HS-27A (cell line): ENCODE measurements at regions not wholly inside any gene's neighbourhood (a gene's known extent, or its start where the extent isn't known, plus 50 kb on each side); places are given as distances from the start of the nearest gene placed in this dataset.

Source experiments
- DNase-seq: peaks from one replicate; pipeline ENCODE4 v3.0.0-alpha.2; 2012; ENCODE audit warnings: low read depth, missing footprints

DNA sequence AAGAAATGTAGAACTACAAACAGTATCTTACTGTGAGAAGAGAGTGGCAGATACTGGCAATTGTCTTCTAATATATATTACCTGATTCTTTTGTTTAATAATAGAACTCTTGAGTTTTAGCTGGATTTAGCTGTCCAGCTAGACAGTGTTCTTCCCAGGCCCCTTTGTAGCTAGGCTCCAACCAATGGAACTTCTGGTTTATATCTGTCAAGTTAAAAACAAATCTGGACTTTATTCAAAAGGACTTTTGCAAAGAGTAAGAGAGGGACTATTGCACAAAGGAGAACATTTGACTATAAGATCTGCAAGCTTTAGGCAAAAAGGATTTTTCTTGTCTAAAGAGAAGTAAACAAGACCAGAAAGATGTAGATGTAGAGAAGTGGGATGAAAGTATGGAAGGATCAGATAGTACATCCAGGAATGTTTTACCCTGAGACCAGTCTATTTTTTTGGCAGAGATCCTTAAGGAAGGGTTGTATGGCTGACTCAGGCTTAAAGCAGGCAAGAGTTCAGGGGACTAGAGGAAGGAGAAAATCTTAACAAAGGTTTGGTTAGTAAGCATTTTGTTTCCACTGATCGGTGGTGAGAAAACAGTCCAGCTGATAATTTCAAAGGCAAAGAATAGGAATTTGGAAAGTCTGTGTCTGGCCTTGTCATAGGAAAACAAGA lies 111.1 kb upstream of the PLEKHA5 start:
- peak; percentile 64 for DNase-seq

DNA sequence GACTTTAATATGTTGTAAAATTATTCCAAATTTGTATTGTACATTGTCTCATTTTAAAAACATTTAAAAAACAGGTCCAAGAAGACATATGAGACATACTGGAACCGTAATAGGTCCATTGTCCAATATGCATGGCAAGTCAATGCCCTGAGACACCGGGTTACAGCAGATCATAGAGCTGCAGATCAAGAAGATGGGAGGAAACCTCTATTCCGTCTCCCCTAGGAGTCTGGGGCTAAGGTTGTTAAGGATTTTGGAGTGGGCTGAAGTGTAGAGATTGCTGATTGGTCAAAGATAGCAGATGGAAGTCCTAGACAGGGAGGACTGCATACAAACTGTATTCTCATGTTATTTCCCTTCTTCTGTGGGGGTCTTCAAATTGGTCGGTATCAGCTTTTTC lies 108.3 kb upstream of the PLEKHA5 start:
- no peak for DNase-seq

DNA sequence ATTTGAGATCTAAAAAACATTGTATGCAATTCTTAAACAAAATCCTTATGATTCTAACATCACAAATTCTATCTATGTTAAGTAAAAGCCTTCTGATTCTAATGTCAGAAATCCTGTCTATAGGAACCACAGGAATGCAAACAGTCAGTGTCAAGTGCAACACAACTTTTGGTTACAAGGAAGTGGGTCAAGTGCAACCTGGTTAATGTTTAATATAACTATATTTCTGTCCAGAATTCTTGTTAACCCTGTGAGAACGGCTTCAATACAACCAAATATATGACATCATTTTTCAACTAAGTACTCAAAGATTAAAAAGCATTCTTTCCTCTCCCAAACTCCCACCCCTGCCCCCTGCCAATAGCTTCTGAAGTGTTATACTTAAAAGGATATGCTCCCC lies 107.9 kb upstream of the PLEKHA5 start:
- no peak for DNase-seq

DNA sequence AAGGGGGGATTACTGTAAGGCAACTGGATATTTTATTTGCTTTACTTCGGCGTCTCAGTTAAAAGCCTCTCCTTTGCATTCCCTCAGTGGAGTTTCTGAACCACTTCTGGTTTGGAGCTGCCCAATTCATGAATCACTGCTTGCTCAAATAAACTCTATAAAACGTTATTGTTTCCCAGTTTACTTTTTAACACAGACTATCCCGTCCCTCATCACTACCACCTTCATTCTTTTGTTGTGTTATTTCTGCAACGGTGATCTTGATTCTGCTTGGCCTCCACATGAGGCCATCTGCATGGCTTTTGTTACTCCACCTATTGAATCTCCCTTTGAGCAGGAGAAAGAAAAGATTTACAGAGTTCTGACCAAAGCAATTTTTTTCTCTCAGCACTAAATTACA lies 104.0 kb upstream of the PLEKHA5 start:
- no peak for DNase-seq

DNA sequence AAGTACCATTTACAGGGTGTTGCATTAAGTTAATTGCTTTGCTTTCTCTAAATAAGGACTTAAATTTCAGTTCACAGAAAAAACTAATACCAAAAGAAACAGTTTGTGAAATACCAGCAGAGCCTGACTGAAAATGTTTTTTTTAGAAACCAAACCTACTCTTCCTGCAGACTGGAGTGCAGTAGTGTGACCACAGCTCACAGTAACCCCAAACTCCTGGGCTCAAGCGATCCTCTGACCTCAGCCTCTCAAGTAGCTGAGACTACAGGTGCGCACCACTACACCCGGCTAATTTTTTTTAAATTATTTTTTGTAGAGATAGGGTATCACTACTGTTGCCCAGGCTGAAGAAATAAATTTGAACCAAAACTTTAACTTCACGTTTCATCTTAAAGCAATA lies 103.5 kb upstream of the PLEKHA5 start:
- DNase-seq: no peak

DNA sequence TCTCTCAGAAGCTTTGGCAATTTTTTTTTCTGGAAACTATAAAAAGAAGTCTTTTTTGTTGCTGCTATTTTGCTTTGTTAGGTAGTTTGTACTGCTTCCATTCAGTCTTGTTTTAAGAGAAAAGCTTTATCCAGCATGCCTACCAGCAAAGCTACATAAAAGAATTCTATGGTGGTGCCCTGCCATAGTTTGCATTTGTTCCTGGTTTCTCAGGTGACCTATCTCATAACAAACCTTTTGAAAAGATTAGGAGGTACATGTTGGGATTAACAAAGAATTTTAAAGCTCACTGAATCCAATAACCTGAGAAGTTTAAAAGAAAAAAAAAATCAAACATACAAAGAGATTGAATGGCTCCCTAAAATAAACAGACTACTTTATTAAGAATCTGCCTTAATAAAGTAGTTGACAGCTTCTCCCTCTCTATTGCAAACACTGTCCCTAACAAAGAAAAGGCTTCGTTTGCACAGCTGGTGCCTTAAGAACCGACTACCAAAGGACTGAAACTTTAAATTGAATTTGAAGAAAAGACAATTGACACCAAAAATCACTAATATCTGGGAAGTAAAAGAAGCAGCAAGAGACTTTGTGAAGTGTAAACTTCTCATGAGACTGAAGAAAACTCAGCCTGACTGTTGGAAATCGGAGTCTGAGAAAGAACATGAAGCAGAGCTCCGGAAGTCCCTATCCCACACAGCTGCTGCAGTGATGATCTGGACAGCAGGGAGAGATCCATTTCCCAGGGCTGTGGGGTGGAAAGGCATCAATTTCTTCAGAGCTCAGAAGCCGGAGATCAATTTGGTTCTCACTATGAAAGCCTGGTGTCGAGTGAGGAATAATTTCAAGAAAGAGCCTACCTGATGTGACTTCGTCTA lies 102.7 kb upstream of the PLEKHA5 start:
- no peak for DNase-seq

DNA sequence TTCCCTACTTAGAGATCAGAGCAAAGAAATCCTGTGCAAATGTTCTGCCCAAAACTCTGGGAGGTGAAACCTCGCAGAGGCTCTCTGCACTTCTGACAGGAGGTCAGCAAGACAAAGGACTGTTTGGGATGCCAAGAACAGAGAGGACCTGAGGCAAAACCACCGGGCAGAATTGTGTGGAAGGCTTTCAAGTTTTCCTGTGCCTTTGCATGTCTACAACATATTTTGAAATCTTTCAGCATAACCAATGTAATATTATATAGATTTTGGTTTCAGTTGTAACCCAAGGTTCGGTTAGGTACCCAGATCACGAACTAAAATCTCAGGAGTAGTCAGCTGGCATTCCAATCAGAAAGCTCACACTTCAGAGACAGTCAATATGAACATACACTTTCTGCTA lies 99.4 kb upstream of the PLEKHA5 start:
- DNase-seq: no peak

DNA sequence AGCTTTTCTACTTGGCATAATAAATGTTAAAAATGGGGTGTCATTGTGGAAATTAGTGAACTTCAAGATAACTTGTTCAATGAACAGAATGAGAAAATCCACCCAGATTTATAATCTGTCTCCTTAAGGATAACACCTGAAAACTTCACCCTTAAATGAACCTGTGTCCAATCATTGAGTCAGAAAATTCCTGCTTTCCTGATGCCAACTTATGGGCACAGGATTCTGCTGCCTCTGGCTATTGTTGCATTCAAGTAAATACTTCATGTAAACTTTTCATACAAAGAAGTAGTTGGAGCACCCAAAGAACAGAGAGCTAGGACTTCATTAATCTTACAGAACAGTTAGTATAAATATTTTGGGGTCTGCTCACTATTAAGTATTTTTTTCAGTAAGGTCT lies 98.9 kb upstream of the PLEKHA5 start:
- DNase-seq: no peak

DNA sequence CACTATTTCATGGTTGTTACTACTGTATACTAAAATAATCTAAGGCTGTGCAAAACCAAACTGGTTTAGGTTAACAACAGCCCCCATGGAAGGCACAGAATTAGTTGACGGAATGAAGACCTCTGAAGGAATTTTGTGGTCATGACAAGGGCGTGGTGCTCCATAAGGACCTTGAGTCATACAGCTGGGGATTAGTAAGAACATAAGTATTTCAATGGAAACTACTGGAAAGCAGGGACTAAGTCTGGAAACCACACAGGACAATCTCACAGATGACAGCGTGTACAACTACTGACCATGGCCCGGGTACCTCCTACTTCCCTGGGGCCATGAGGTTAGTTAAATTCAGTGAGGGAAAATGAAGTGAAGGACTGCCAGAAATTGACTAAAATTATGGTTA lies 98.5 kb upstream of the PLEKHA5 start:
- peak; percentile 98 for DNase-seq

DNA sequence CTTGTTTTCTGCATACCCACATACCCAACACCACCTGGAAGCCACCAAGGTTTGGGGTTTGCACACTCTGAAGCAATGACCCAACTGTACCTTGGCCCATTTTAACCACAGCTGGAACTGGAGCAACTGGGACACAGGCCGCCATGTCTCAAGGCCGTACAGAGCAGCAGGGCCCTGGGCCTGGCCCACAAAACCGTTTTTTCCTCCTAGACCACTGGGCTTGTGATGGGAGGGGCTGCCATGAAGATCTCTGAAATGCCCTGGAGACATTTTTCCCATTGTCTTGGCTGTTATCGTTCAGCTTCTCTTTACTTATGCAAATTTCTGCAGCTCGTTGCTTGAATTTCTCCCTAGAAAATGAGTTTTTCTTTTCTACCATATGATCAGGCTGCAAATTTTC lies 96.7 kb upstream of the PLEKHA5 start:
- no peak for DNase-seq

DNA sequence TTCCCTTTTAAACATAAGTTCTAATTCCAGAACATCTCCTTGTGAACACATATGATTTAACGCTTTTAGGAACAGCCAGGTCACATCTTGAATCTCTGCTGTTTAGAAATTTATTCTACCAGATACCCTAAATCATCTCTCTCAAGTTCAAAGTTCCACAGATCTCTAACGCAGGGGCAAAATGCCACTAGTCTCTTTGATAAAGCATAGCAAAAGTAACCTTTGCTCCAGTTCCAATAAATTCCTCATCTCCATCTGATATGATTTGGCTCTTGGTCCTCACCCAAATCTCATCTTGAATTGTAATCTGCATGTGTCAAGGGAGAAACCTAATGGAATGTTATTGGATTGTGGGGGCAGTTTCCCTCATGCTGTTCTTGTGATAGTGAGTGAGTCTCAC lies 96.3 kb upstream of the PLEKHA5 start:
- no peak for DNase-seq

DNA sequence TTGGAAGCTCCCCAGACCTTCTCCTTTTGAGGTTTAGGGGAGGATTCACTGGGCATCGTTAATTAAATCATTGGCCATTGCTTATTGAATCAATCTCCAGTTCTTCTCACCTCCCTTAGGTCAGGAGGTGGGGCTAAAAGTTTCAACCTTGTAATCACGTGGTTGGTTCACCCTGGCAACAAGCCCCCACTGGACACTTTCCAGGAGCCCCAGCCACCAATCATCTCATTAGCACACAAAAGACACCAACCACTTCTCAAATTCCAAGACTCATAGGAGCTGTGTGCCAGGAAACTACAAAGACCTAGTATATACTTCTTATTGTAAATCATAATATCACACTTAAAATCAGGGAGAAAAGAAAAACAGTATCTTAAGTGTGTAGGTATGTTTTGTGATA lies 94.6 kb upstream of the PLEKHA5 start:
- DNase-seq: no peak

DNA sequence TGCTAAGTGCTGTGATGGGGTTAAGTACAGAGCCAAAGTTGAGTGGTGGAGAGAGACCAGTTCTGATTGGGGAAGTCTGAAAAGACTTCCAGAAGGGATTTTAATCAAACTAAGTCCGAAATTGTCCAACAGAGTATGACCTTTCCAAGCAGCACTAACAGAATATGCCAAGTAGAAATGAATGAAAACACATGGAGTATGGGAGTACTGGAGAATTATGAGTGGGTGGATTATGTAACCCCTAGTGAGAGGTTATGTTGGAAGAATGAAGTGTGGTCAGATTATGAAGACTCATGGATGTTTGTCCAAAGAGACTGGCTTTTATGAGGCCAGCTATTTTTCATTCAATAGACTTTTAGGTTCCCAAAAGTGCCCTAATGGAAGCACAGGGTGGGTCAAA lies 94.0 kb upstream of the PLEKHA5 start:
- no peak for DNase-seq

DNA sequence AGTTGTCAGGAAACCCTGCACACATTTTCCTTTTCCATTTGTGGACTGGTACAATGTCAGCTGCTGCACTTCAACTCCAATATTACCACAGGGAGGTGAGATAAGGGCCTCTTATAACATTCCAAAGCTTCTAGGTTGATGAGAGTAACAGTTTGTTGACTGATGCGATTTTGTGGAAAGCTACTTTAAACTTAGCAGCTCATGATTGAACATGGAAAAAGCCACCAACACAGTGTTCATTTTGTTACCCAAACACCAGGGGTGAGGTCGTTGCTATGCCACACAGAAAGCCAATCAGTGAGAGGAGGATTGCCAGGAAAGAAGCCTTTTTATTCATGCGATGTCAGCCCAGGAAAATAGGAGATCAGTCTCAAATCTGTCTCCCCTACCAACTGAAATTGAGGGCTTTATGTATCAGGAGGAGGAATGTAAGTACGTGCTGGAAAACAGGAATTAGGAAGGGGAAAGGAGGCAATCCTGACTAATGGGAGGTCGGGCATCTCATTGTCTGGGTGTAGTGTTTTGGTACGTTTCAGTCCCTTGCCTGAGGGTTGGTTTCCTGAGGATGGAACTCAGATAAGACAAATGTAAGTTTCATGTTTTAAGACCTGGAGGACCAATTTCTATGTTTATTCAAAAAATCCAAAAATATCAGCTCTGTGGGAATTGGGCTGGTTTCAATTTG lies 92.7 kb upstream of the PLEKHA5 start:
- DNase-seq: no peak

DNA sequence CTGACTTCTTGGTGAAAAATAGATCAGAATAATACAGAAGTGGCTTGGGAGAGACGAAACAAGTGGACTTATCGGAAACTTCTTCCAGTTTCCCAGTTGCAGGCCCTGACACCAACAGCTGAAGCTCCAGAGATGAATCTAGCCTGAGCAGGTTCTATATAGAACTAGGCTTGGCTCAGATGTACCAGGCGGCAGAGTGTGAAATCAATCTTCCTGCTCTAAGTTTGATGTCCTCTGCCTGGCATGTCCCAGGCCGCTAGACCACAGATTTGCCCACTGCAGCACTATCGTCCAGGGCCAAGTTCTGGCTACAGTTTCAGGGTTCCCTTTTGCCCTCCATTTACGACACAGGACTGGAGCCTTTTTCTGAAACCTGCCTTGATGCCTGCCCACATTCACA lies 91.3 kb upstream of the PLEKHA5 start:
- DNase-seq: no peak

DNA sequence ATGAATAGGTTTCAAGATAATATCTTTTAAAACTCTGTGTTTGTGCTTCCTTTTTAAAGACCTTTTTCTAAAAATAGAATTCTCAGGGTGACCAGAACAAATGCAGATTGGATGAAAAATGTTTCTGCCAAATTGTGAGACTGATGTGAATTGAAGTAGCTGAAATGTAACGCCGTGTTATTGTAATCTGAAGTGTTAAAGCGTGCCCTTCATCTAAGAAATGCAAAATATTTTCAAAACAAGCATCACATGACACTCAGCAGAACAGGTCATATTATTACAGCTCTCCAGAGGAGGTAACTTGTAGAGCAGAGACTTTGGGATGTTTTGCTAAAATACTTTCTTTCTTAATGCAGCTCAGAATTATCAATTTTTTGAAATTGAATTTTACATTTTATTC lies 90.0 kb upstream of the PLEKHA5 start:
- no peak for DNase-seq

DNA sequence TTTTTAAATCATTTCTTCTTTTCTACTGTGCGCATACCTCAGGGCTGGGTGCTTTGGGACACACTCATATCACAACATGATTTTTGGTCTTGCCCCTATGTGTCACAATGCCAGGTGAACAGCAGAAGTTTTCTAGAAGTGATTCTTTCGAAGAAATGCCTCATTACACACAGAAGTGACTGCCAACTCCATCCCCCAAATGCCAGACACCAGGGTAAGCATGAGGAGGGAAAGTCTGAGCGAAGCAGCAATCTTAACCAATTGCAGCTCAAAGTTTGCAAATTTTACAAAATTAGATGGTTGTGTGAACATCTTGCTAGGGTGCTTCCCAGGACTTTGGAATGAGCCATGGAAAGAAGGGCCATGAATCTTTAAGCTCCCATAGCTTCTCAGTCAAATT lies 87.3 kb upstream of the PLEKHA5 start:
- DNase-seq: no peak

DNA sequence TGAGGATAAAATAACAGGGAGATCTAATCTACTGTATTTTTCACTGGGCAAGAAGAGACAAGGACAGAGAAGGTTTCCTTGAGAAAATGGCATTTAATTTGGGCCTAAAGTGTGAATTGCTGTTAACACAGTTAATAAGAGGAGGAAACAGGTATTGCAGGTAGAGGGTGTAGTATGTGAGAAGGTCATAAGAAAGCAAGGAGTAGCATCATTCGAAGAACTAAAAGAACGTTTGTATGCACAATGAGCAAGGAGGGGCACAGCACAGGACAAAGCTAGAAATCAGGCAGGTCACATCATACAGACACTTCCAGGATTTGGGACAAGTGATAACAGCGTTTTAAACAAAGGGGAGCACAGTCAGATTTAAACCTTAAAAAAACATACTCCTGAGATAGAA lies 85.1 kb upstream of the PLEKHA5 start:
- no peak for DNase-seq

DNA sequence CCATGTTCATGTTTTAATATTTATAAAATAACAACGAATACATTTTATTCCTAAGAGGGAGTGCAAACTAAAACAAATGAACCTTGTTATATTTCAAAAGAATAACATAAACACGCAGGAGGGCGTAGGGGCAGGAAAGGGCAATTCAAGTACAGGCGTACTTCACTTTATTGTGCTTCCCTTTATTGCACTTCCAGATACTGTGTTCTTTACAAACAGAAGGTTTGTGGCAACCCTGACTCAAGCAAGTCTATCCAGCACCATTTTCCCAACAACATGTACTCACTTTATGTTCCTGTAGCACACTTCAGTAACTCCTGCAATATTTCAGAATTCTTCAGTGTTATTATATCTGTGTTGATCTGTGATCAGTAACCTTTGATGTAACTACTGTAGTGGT lies 84.6 kb upstream of the PLEKHA5 start:
- DNase-seq: no peak

DNA sequence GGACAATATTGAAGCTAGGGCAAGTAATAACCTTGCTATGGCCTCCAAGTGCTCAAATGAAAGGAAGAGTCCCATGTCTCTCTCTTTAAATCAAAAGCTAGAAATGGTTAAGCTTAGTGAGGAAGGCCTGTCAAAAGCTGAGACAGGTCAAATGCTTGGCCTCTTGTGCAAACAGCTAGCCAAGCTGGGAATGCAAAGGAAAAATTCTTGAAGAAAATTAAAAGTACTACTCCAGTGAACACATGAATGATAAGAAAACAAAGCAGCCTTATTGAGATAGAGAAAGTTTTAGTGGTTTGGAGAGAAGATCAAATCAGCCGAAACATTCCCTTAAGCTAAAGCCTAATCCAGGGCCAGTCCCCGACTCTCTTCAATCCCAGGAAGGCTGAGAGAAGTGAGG lies 84.1 kb upstream of the PLEKHA5 start:
- no peak for DNase-seq

DNA sequence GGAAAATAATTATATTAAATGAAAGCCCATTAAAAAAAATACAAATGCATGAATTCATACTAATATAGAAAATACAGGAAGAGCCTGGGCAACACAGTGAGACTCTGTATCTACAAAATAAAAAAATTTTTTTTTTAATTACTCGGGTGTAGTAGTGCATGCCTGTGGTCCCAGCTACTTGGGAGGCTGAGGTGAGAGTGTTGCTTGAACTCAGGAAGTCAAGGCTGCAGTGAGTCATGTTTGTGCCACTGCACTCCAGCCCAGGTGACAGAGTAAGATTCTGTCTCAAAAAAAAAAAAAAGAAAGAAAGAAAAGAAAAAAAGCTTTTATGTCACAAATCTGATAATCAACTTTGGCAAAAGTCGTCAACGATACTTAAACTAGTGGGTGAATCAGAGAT lies 80.6 kb upstream of the PLEKHA5 start:
- no peak for DNase-seq

DNA sequence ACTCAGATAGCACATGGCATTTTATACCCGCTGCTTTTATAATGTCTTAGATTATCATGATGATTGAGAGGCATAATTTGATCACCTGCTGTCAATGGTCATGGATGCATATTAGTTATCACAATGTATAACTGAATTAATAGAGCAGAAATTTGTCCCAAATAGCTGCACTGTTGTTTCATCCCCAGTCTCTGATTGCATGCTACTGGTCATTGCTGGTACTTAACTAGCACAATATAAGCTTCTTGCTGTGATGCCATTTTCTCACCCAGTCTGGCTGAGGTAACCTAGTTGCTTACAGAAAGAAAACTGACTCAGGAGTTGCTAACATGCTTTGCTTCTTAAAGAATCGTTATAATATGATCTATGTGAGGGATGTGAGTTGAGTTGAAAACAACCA lies 76.8 kb upstream of the PLEKHA5 start:
- DNase-seq: no peak

DNA sequence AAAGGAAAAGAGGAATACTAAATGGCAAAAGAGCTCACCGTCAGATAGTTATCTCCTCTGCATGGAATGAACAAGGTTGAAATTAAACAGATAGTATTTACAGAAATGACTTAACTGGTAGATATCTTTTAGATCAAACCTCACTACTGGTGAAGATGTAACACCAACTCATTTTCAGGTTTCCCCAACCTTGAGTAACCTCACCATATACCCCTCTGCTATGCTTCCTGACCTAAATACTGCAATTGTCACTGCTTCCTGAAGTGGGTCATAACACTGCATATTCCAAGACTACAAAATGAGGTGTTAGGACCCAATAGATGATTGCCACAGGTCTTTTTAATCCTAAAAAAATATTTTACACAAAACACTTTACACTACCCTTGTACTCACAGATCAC lies 76.3 kb upstream of the PLEKHA5 start:
- DNase-seq: no peak
